ENCODE measurements at regions not wholly inside any gene's neighbourhood (a gene's known extent, or its start where the extent isn't known, plus 50 kb on each side); places are given as distances from the start of the nearest gene placed in this dataset.

- no peak for DNase-seq (ENCODE audit: extremely low read depth, low read depth, low spot score)
Observed at GRCh38 chr9:90393365-90394152, 249.1 kb downstream of the DIRAS2 start.

GRCh38 chr9:90394871-90395270 lies 247.8 kb downstream of the DIRAS2 start:
- no peak for DNase-seq (ENCODE audit: extremely low read depth, low read depth, low spot score)

GRCh38 chr9:90400091-90400490 lies 242.5 kb downstream of the DIRAS2 start:
- DNase-seq (ENCODE audit: extremely low read depth, low read depth, low spot score): no peak

GRCh38 chr9:90408659-90409058 lies 234.0 kb downstream of the DIRAS2 start:
- no peak for DNase-seq (ENCODE audit: extremely low read depth, low read depth, low spot score)

- no peak for DNase-seq (ENCODE audit: extremely low read depth, low read depth, low spot score)
Observed at GRCh38 chr9:90419221-90419851, 223.3 kb downstream of the DIRAS2 start.

GRCh38 chr9:90420211-90420610 lies 222.4 kb downstream of the DIRAS2 start:
- DNase-seq (ENCODE audit: extremely low read depth, low read depth, low spot score): no peak

GRCh38 chr9:90420768-90421513 lies 221.7 kb downstream of the DIRAS2 start:
- DNase-seq (ENCODE audit: extremely low read depth, low read depth, low spot score): no peak

- DNase-seq (ENCODE audit: extremely low read depth, low read depth, low spot score): no peak
Observed at GRCh38 chr9:90421786-90422185, 220.8 kb downstream of the DIRAS2 start.

- DNase-seq (ENCODE audit: extremely low read depth, low read depth, low spot score): no peak
Observed at GRCh38 chr9:90423661-90424193, 218.9 kb downstream of the DIRAS2 start.

GRCh38 chr9:90428517-90428916 lies 214.1 kb downstream of the DIRAS2 start:
- DNase-seq (ENCODE audit: extremely low read depth, low read depth, low spot score): no peak

- no peak for DNase-seq (ENCODE audit: extremely low read depth, low read depth, low spot score)
Observed at GRCh38 chr9:90432951-90433350, 209.7 kb downstream of the DIRAS2 start.

- DNase-seq (ENCODE audit: extremely low read depth, low read depth, low spot score): no peak
Observed at GRCh38 chr9:90433398-90433941, 209.2 kb downstream of the DIRAS2 start.

- DNase-seq (ENCODE audit: extremely low read depth, low read depth, low spot score): no peak
Observed at GRCh38 chr9:90441814-90442213, 200.8 kb downstream of the DIRAS2 start.

- DNase-seq (ENCODE audit: extremely low read depth, low read depth, low spot score): no peak
Observed at GRCh38 chr9:90442723-90443122, 199.9 kb downstream of the DIRAS2 start.

GRCh38 chr9:90444609-90445204 lies 197.9 kb downstream of the DIRAS2 start:
- DNase-seq (ENCODE audit: extremely low read depth, low read depth, low spot score): no peak

- DNase-seq (ENCODE audit: extremely low read depth, low read depth, low spot score): no peak
Observed at GRCh38 chr9:90445391-90445790, 197.2 kb downstream of the DIRAS2 start.

GRCh38 chr9:90446200-90446948 lies 196.2 kb downstream of the DIRAS2 start:
- DNase-seq (ENCODE audit: extremely low read depth, low read depth, low spot score): no peak

GRCh38 chr9:90447773-90448172 lies 194.9 kb downstream of the DIRAS2 start:
- DNase-seq (ENCODE audit: extremely low read depth, low read depth, low spot score): no peak

- no peak for DNase-seq (ENCODE audit: extremely low read depth, low read depth, low spot score)
Observed at GRCh38 chr9:90449213-90449925, 193.3 kb downstream of the DIRAS2 start.

All from glomerular endothelial cell (primary cell).